ENCODE measurements at regions not wholly inside any gene's neighbourhood (a gene's known extent, or its start where the extent isn't known, plus 50 kb on each side); places are given as distances from the start of the nearest gene placed in this dataset.
A peak's percentile ranks its signal among the peaks of the same experiment; 100 is the strongest.

- DNase-seq (ENCODE audit: low read depth): peak; percentile 56
Measured at GRCh38 chr4:111494471-111494870, 650.8 kb upstream of the FAM241A start.

- DNase-seq (ENCODE audit: low read depth): peak; percentile 41
Measured at GRCh38 chr4:111494971-111495370, 650.3 kb upstream of the FAM241A start.

- DNase-seq (ENCODE audit: low read depth): no peak
Measured at GRCh38 chr4:111499291-111499690, 646.0 kb upstream of the FAM241A start.

- DNase-seq (ENCODE audit: low read depth): no peak
Measured at GRCh38 chr4:111499706-111500105, 645.5 kb upstream of the FAM241A start.

GRCh38 chr4:111500858-111501257 lies 644.4 kb upstream of the FAM241A start:
- no peak for DNase-seq (ENCODE audit: low read depth)

- peak; percentile 6 for DNase-seq (ENCODE audit: low read depth)
Measured at GRCh38 chr4:111501946-111502345, 643.3 kb upstream of the FAM241A start.

- DNase-seq (ENCODE audit: low read depth): no peak
Measured at GRCh38 chr4:111502626-111503025, 642.6 kb upstream of the FAM241A start.

- peak; percentile 76 for DNase-seq (ENCODE audit: low read depth)
Measured at GRCh38 chr4:111506706-111507105, 638.5 kb upstream of the FAM241A start.

- DNase-seq (ENCODE audit: low read depth): peak; percentile 28
Measured at GRCh38 chr4:111510535-111510934, 634.7 kb upstream of the FAM241A start.

GRCh38 chr4:111512081-111512783 lies 633.0 kb upstream of the FAM241A start:
- peak; percentile 95 for DNase-seq (ENCODE audit: low read depth)

- no peak for DNase-seq (ENCODE audit: low read depth)
Measured at GRCh38 chr4:111519683-111520082, 625.6 kb upstream of the FAM241A start.

- peak; percentile 62 for DNase-seq (ENCODE audit: low read depth)
Measured at GRCh38 chr4:111530446-111530845, 614.8 kb upstream of the FAM241A start.

GRCh38 chr4:111535792-111536191 lies 609.5 kb upstream of the FAM241A start:
- no peak for DNase-seq (ENCODE audit: low read depth)

- DNase-seq (ENCODE audit: low read depth): peak; percentile 34
Measured at GRCh38 chr4:111537165-111537564, 608.1 kb upstream of the FAM241A start.

- DNase-seq (ENCODE audit: low read depth): peak; percentile 43
Measured at GRCh38 chr4:111537871-111538270, 607.4 kb upstream of the FAM241A start.

- DNase-seq (ENCODE audit: low read depth): no peak
Measured at GRCh38 chr4:111540671-111541070, 604.6 kb upstream of the FAM241A start.

- DNase-seq (ENCODE audit: low read depth): no peak
Measured at GRCh38 chr4:111542056-111542455, 603.2 kb upstream of the FAM241A start.

GRCh38 chr4:111546881-111547280 lies 598.4 kb upstream of the FAM241A start:
- no peak for DNase-seq (ENCODE audit: low read depth)

GRCh38 chr4:111556141-111556781 lies 589.0 kb upstream of the FAM241A start:
- DNase-seq (ENCODE audit: low read depth): peak; percentile 75

GRCh38 chr4:111556851-111557250 lies 588.4 kb upstream of the FAM241A start:
- DNase-seq (ENCODE audit: low read depth): peak; percentile 47

- peak; percentile 24 for DNase-seq (ENCODE audit: low read depth)
Measured at GRCh38 chr4:111562826-111563225, 582.4 kb upstream of the FAM241A start.

GRCh38 chr4:111572470-111572869 lies 572.8 kb upstream of the FAM241A start:
- peak; percentile 23 for DNase-seq (ENCODE audit: low read depth)

- no peak for DNase-seq (ENCODE audit: low read depth)
Measured at GRCh38 chr4:111573386-111573785, 571.9 kb upstream of the FAM241A start.

GRCh38 chr4:111579767-111580166 lies 565.5 kb upstream of the FAM241A start:
- no peak for DNase-seq (ENCODE audit: low read depth)

All from iris pigment epithelial cell (primary cell).